ENCODE measurements at regions not wholly inside any gene's neighbourhood (a gene's known extent, or its start where the extent isn't known, plus 50 kb on each side); places are given as distances from the start of the nearest gene placed in this dataset.

- TF ChIP-seq CTCF (conservative IDR thresholded peaks at IDR 0.05; ENCODE audit: low read length): no peak
- no peak for TF ChIP-seq EZH2phosphoT487 (IDR thresholded peaks at IDR 0.05; ENCODE audit: borderline replicate concordance, low read depth, low read length)
Observed at GRCh38 chr13:84097148-84097547, 214.9 kb upstream of the SLITRK1 start.
